ENCODE measurements at regions not wholly inside any gene's neighbourhood (a gene's known extent, or its start where the extent isn't known, plus 50 kb on each side); places are given as distances from the start of the nearest gene placed in this dataset.

DNA sequence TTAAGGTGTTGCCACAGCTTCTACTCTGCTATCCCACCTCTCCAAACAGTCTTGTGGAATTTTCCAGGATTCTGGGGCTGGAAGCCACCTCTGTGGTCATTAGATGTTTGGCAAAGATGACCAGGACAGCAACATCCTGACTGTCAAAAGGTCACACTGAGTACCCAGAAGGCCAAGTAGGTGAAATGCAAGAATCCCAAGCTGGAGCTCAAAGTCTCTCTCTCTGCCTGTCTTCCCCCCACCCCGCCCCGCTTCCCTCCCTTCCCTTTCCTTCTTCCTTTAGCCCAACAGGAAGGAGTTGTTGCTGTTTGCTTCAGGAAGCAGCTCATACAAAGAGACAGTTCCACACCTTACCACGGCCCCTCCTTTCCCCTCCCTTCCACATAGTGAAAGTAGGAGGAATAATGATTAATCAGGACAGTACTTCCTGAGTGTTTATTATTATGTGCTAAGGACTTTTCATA is 75.6 kb upstream of the SLC2A1 start (continued):
- no peak for TF ChIP-seq ZNF430 (CRISPR knock-in tag; IDR thresholded peaks at IDR 0.05)
- TF ChIP-seq, protein P1, sequence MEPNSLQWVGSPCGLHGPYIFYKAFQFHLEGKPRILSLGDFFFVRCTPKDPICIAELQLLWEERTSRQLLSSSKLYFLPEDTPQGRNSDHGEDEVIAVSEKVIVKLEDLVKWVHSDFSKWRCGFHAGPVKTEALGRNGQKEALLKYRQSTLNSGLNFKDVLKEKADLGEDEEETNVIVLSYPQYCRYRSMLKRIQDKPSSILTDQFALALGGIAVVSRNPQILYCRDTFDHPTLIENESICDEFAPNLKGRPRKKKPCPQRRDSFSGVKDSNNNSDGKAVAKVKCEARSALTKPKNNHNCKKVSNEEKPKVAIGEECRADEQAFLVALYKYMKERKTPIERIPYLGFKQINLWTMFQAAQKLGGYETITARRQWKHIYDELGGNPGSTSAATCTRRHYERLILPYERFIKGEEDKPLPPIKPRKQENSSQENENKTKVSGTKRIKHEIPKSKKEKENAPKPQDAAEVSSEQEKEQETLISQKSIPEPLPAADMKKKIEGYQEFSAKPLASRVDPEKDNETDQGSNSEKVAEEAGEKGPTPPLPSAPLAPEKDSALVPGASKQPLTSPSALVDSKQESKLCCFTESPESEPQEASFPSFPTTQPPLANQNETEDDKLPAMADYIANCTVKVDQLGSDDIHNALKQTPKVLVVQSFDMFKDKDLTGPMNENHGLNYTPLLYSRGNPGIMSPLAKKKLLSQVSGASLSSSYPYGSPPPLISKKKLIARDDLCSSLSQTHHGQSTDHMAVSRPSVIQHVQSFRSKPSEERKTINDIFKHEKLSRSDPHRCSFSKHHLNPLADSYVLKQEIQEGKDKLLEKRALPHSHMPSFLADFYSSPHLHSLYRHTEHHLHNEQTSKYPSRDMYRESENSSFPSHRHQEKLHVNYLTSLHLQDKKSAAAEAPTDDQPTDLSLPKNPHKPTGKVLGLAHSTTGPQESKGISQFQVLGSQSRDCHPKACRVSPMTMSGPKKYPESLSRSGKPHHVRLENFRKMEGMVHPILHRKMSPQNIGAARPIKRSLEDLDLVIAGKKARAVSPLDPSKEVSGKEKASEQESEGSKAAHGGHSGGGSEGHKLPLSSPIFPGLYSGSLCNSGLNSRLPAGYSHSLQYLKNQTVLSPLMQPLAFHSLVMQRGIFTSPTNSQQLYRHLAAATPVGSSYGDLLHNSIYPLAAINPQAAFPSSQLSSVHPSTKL (CRISPR knock-in tag; IDR thresholded peaks at IDR 0.05) = peak; percentile 79
- 0 out of 2 replicates have a peak, but pooled peaks have one; percentile 14 for TF ChIP-seq ZNF121 (CRISPR knock-in tag; IDR thresholded peaks at IDR 0.05)
- TF ChIP-seq ZFY (CRISPR knock-in tag; IDR thresholded peaks at IDR 0.05) = no peak
- TF ChIP-seq ETV5 (CRISPR knock-in tag; IDR thresholded peaks at IDR 0.05; ENCODE audit: borderline replicate concordance) = peak; percentile 83
- TF ChIP-seq, protein P2, sequence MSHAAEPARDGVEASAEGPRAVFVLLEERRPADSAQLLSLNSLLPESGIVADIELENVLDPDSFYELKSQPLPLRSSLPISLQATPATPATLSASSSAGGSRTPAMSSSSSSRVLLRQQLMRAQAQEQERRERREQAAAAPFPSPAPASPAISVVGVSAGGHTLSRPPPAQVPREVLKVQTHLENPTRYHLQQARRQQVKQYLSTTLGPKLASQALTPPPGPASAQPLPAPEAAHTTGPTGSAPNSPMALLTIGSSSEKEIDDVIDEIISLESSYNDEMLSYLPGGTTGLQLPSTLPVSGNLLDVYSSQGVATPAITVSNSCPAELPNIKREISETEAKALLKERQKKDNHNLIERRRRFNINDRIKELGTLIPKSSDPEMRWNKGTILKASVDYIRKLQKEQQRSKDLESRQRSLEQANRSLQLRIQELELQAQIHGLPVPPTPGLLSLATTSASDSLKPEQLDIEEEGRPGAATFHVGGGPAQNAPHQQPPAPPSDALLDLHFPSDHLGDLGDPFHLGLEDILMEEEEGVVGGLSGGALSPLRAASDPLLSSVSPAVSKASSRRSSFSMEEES (CRISPR knock-in tag; IDR thresholded peaks at IDR 0.05) = peak; percentile 42; the same call in 1 of the 2 replicates
- TF ChIP-seq ZNF839 (CRISPR knock-in tag; IDR thresholded peaks at IDR 0.05; ENCODE audit: borderline replicate concordance) = no peak
- TF ChIP-seq GFI1 (CRISPR knock-in tag; IDR thresholded peaks at IDR 0.05; ENCODE audit: borderline replicate concordance) = peak; percentile 32; the same call in 1 of the 2 replicates
- peak; percentile 83 for TF ChIP-seq HNF4A (CRISPR knock-in tag; IDR thresholded peaks at IDR 0.05)
- TF ChIP-seq MED1 (CRISPR knock-in tag; IDR thresholded peaks at IDR 0.05) = peak; percentile 90
- TF ChIP-seq, protein P3, sequence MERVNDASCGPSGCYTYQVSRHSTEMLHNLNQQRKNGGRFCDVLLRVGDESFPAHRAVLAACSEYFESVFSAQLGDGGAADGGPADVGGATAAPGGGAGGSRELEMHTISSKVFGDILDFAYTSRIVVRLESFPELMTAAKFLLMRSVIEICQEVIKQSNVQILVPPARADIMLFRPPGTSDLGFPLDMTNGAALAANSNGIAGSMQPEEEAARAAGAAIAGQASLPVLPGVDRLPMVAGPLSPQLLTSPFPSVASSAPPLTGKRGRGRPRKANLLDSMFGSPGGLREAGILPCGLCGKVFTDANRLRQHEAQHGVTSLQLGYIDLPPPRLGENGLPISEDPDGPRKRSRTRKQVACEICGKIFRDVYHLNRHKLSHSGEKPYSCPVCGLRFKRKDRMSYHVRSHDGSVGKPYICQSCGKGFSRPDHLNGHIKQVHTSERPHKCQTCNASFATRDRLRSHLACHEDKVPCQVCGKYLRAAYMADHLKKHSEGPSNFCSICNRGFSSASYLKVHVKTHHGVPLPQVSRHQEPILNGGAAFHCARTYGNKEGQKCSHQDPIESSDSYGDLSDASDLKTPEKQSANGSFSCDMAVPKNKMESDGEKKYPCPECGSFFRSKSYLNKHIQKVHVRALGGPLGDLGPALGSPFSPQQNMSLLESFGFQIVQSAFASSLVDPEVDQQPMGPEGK (CRISPR knock-in tag; IDR thresholded peaks at IDR 0.05) = peak; percentile 51; the same call in 1 of the 2 replicates
- no peak for TF ChIP-seq CHD4 (IDR thresholded peaks at IDR 0.05; ENCODE audit: borderline replicate concordance, low read length)
- TF ChIP-seq AHR (CRISPR knock-in tag; IDR thresholded peaks at IDR 0.05) = no peak
- TF ChIP-seq SNRNP70 (IDR thresholded peaks at IDR 0.05; ENCODE audit: low read depth, low read length) = no peak
- no peak for TF ChIP-seq RARG (CRISPR knock-in tag; IDR thresholded peaks at IDR 0.05; ENCODE audit: low read depth)
- TF ChIP-seq, protein P4, sequence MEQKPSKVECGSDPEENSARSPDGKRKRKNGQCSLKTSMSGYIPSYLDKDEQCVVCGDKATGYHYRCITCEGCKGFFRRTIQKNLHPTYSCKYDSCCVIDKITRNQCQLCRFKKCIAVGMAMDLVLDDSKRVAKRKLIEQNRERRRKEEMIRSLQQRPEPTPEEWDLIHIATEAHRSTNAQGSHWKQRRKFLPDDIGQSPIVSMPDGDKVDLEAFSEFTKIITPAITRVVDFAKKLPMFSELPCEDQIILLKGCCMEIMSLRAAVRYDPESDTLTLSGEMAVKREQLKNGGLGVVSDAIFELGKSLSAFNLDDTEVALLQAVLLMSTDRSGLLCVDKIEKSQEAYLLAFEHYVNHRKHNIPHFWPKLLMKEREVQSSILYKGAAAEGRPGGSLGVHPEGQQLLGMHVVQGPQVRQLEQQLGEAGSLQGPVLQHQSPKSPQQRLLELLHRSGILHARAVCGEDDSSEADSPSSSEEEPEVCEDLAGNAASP (CRISPR knock-in tag; IDR thresholded peaks at IDR 0.05; ENCODE audit: borderline replicate concordance) = no peak; the same call in 1 of the 2 replicates
- TF ChIP-seq HDAC2 (CRISPR knock-in tag; IDR thresholded peaks at IDR 0.05) = peak; percentile 73
- peak; percentile 75 for TF ChIP-seq ZNF143 (CRISPR knock-in tag; IDR thresholded peaks at IDR 0.05)
- TF ChIP-seq ZEB1 (IDR thresholded peaks at IDR 0.05; ENCODE audit: insufficient replicate concordance, low read depth) = peak; percentile 37
- peak; percentile 56; the same call in 1 of the 2 replicates for TF ChIP-seq TCF7 (IDR thresholded peaks at IDR 0.05; ENCODE audit: low read depth)
- TF ChIP-seq GATAD2A (CRISPR knock-in tag; IDR thresholded peaks at IDR 0.05) = peak; percentile 81
- TF ChIP-seq GATAD1 (CRISPR knock-in tag; IDR thresholded peaks at IDR 0.05) = peak; percentile 13; the same call in 1 of the 2 replicates
- no peak for TF ChIP-seq NRL (CRISPR knock-in tag; IDR thresholded peaks at IDR 0.05; ENCODE audit: borderline replicate concordance)

Data from HepG2 (cell line).